Neural cell (in vitro differentiated cells): ENCODE measurements at regions not wholly inside any gene's neighbourhood (a gene's known extent, or its start where the extent isn't known, plus 50 kb on each side); places are given as distances from the start of the nearest gene placed in this dataset.

Experiments used
- H2AFZ ChIP-seq: fragments of 200-600, 300-800 bp; sonication (generic), shearing (Covaris generic); 2 replicates; pipeline ENCODE4 v1.6.0; 2014; ENCODE audit warnings: low read depth, mild to moderate bottlenecking, antibody characterized with exemption, low read length, moderate library complexity
- H3F3A ChIP-seq: fragments of 200-600 bp; shearing (Covaris generic); 2 replicates; pipeline ENCODE4 v1.6.1; 2016; ENCODE audit warnings: mild to moderate bottlenecking, moderate library complexity, mixed read lengths, antibody characterized with exemption, low read length; ENCODE audit not compliant: insufficient read depth, poor library complexity, severe bottlenecking
- H3K27ac ChIP-seq: fragments of 200-600, 300-800 bp; sonication (generic), shearing (Covaris generic); 2 replicates; pipeline ENCODE4 v1.5.1; 2014; ENCODE audit warnings: mild to moderate bottlenecking, low read length, moderate library complexity
- H3K27me3 ChIP-seq: fragments of 300-800, 200-600 bp; sonication (generic), shearing (Covaris generic); 2 replicates; pipeline ENCODE4 v1.6.0; 2014; ENCODE audit warnings: mild to moderate bottlenecking, low read depth, low read length, moderate library complexity; ENCODE audit not compliant: insufficient read depth
- H3K36me3 ChIP-seq: fragments of 300-800, 200-600 bp; sonication (generic), shearing (Covaris generic); 2 replicates; pipeline ENCODE4 v1.5.1; 2014; ENCODE audit warnings: mild to moderate bottlenecking, antibody characterized with exemption, low read length, moderate library complexity; ENCODE audit not compliant: insufficient read depth
- H3K4me2 ChIP-seq: fragments of 300-800, 200-600 bp; sonication (generic), shearing (Covaris generic); 2 replicates; pipeline ENCODE4 v1.6.0; 2014; ENCODE audit warnings: mild to moderate bottlenecking, low read length
- H3K4me3 ChIP-seq: fragments of 300-800, 200-600 bp; sonication (generic), shearing (Covaris generic); 2 replicates; pipeline ENCODE4 v1.5.1; 2014; ENCODE audit warnings: mild to moderate bottlenecking, low read length, moderate library complexity
- H3K79me2 ChIP-seq: fragments of 200-600 bp; shearing (Covaris generic); replicated peaks from 2 replicates; pipeline ENCODE4 v1.6.0; 2014; ENCODE audit warnings: mild to moderate bottlenecking, low read length, moderate library complexity; ENCODE audit not compliant: insufficient read depth
- H3K9ac ChIP-seq: fragments of 300-800, 200-600 bp; sonication (generic), shearing (Covaris generic); 2 replicates; pipeline ENCODE4 v1.6.1; 2016; ENCODE audit warnings: mild to moderate bottlenecking, low read length, mixed read lengths
- H3K9me2 ChIP-seq: fragments of 200-600 bp; shearing (Covaris generic); 2 replicates; pipeline ENCODE4 v1.6.1; 2016; ENCODE audit warnings: mild to moderate bottlenecking, low read length, mixed read lengths; ENCODE audit not compliant: insufficient read depth
- H3K9me3 ChIP-seq: fragments of 200-600, 300-800 bp; sonication (generic), shearing (Covaris generic); 2 replicates; pipeline ENCODE4 v1.6.1; 2016; ENCODE audit warnings: mild to moderate bottlenecking, mixed run types, low read length, moderate library complexity, mixed read lengths
- H4K20me1 ChIP-seq: fragments of 200-600 bp; shearing (Covaris generic); 2 replicates; pipeline ENCODE4 v1.6.1; 2016; ENCODE audit warnings: mild to moderate bottlenecking, mixed run types; ENCODE audit not compliant: insufficient read depth
- CTCF ChIP-seq: fragments of 450-650 bp; IDR thresholded peaks from 2 replicates; pipeline ENCODE4 v1.5.1; 2014; ENCODE audit warnings: antibody characterized with exemption, mild to moderate bottlenecking, moderate library complexity; ENCODE audit not compliant: poor library complexity, severe bottlenecking
- EP300 ChIP-seq: fragments of 450-650 bp; conservative IDR thresholded peaks from 2 replicates; pipeline ENCODE4 v1.6.1; 2014; ENCODE audit warnings: antibody characterized with exemption, mild to moderate bottlenecking, moderate library complexity; ENCODE audit not compliant: poor library complexity, severe bottlenecking
- MXI1 ChIP-seq: fragments of 450-650 bp; conservative IDR thresholded peaks from 2 replicates; pipeline ENCODE4 v1.6.1; 2014; ENCODE audit warnings: antibody characterized with exemption, mild to moderate bottlenecking; ENCODE audit not compliant: poor library complexity, severe bottlenecking
- POLR2AphosphoS5 ChIP-seq: IDR thresholded peaks from 2 replicates; pipeline ENCODE4 v1.6.1; 2012
- RAD21 ChIP-seq: fragments of 450-650 bp; conservative IDR thresholded peaks from 2 replicates; pipeline ENCODE4 v1.6.1; 2014; ENCODE audit warnings: antibody characterized with exemption, mild to moderate bottlenecking, moderate library complexity
- REST ChIP-seq: IDR thresholded peaks from 2 replicates; pipeline ENCODE4 v1.6.1; 2012; ENCODE audit warnings: borderline replicate concordance
- SMC3 ChIP-seq: fragments of 450-650 bp; conservative IDR thresholded peaks from 2 replicates; pipeline ENCODE4 v1.6.1; 2014; ENCODE audit warnings: antibody characterized with exemption, mild to moderate bottlenecking, moderate library complexity; ENCODE audit not compliant: poor library complexity
- TAF1 ChIP-seq: IDR thresholded peaks from 2 replicates; pipeline ENCODE4 v1.6.1; 2012; ENCODE audit warnings: low read depth

GRCh38 chr1:4086085-4086850, 186.2 kb upstream of the C1orf174 start:
- no peak for TF ChIP-seq RAD21
- TF ChIP-seq EP300: no peak
- no peak for TF ChIP-seq REST
- no peak for TF ChIP-seq MXI1
- no peak for TF ChIP-seq SMC3
- TF ChIP-seq TAF1: no peak
- Histone ChIP-seq H3K9ac (no peak overlapping the region), H3K27ac (no peak overlapping the region), H3K79me2 (no peaks in the 10 kb centered on the region), H3K4me2 (no peak overlapping the region), H3K36me3 (no peaks in the 10 kb centered on the region), H3K9me3 (no peaks in the 10 kb centered on the region), H2AFZ (no peak overlapping the region), H3K27me3 (no peaks in the 10 kb centered on the region), H3K4me3 (no peak overlapping the region), H3F3A (no peaks in the 10 kb centered on the region), H4K20me1 (no peaks in the 10 kb centered on the region), H3K9me2 (no peaks in the 10 kb centered on the region)

GRCh38 chr1:4086921-4087320, 186.8 kb upstream of the C1orf174 start:
- no peaks in the 10 kb centered on the region for H3F3A ChIP-seq
- H3K27ac ChIP-seq: no peak overlapping the region
- no peaks in the 10 kb centered on the region for H3K27me3 ChIP-seq
- H3K36me3 ChIP-seq: no peaks in the 10 kb centered on the region
- H3K9me2 ChIP-seq: no peaks in the 10 kb centered on the region
- no peaks in the 10 kb centered on the region for H3K9me3 ChIP-seq
- H3K79me2 ChIP-seq: no peaks in the 10 kb centered on the region
- no peaks in the 10 kb centered on the region for H4K20me1 ChIP-seq
- H3K4me3 ChIP-seq: no peak overlapping the region
- H3K4me2 ChIP-seq: no peak overlapping the region
- H3K9ac ChIP-seq: no peak overlapping the region
- TF ChIP-seq REST: no peak
- TF ChIP-seq CTCF: no peak
- no peak for TF ChIP-seq POLR2AphosphoS5
- TF ChIP-seq SMC3: no peak
- TF ChIP-seq RAD21: no peak
- no peak overlapping the region for H2AFZ ChIP-seq
